ENCODE measurements at regions not wholly inside any gene's neighbourhood (a gene's known extent, or its start where the extent isn't known, plus 50 kb on each side); places are given as distances from the start of the nearest gene placed in this dataset.
"Not testable (repeated sequence)": the region's sequence is repeated elsewhere in the genome, so short reads cannot be mapped to it uniquely, and the experiment has no call there.

DNA sequence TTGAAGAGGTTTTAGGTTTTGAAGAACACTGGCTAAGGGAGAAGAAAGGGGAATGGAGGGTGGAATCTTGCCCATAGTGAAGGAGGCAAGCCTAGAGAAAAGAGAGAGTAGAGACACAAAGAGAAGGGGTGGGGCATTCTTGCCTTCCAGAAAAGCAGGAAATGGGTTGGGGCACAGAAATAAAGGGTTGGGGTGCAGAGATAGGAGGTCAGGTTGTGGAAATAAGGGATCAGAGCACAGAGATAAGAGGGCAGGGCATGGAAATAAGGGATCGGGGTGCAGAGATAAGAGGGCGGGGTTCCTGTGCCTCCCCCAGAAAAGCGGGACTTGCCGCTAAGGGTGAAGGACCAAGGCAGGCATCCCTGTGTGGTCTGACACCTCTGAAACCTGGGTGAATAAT lies 69.9 kb downstream of the ALG1L2 start:
- not testable (repeated sequence) for DNase-seq

DNA sequence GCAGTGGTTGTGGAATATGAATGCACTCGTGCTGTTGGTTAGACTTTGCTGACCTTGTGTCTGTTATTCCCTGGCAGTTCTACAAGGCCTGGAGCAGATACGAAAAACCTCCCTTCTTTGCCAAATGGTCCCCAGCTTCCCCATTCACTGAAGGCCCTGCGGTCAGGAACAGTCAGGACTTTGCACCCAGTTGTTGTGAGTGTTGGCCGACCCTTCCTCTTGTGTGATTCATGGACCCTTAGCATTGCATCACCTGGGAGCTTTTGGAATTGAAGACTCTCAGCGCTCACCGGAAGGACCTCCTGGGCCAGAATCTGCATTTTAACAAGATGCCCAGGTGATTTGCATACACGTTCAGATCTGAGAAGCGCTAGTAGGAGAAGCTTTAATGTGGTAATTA lies 71.6 kb downstream of the ALG1L2 start:
- not testable (repeated sequence) for DNase-seq

DNA sequence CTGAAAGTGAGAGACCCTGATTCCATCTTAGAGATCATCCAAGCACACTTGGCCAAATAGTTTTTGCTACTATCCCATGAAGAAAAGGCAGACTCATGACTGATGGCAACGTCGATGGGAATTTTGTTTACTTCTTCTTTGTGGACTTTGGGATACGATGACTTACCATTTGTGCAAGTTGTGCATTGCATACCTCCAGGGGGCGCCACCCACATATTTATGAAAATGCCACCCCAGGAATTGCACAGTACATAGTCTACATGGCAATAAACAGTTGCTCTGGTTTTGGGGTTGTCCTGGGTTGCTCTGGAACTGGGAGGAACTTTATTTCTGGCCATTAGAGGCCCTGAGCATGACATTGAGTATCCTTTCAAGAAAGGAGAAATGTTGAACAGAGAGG lies 73.8 kb downstream of the ALG1L2 start:
- DNase-seq: not testable (repeated sequence)

DNA sequence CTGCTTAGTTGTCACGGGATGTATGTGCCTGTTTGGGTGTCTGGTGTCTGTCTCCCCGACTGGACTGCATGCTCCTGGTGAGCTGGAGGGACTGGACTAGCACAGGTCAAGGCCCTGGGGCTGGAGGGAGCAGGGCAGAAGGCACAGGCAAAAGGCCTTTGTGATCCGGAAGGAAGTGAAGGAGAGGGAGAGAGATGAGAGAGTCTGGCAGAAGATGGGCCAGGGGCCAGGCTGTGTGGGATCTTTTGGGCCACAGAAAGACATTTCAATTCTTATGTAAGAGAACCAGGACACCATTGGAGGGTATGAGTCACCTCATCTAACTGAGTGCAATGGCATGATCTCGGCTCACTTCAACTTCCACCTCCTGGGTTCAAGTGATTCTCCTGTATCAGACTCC lies 85.2 kb downstream of the ALG1L2 start:
- not testable (repeated sequence) for DNase-seq

DNA sequence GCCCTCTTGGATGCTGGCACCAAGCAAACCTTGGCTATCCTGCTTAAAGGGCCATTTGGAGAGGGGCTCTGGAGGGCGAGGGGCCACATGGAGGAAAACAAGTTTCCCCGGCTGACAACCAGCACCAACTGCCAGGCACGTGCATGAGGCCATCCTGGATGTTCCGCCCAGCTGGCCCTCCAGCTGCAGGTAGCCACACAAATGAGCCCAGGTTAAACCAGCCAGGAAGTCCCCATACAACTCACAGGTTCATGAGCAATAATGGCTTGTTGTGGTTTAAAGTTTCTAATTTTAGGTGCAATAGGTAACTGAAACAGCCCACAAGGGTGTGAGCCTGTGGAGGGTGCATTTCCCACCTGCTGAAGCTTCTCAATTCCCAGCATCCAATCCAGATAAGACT lies 93.6 kb downstream of the ALG1L2 start:
- DNase-seq: not testable (repeated sequence)

DNA sequence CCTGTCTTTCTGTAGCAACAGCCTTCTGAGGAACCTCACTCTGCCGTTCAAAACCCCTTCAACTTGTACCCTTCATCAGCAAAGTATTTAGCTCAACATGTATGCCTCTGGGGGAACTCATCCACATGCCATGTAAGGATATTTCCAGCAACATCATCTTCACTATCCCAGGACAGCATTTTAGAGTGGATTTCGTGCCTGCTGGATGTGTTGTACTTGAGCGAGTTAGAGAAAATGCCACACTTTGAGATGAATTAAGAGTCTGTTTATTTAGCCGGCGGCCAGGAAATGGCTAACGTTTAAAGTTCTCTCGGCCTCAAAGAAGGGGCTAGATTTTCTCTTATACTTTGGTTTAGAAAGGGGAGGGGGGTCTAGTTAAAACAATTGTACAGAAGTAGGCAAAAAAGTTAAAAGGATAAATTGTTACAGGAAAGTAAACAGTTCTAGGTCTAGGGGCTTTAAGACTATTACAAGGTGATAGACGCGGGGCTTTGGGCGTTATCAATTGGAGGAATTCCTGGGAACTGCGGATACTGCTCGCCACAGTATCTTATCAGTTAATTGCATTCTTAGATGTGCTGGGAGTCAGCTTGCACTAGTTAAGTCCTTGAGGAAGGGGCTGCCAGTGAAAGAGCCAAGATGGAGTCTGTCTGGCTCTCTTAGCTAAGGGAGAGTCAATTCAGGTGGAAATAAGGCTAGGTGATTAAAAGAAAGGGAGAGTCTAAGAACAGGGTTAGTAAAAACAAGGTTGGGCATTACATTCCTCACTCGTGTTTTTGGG lies 95.0 kb downstream of the ALG1L2 start:
- DNase-seq: not testable (repeated sequence)

DNA sequence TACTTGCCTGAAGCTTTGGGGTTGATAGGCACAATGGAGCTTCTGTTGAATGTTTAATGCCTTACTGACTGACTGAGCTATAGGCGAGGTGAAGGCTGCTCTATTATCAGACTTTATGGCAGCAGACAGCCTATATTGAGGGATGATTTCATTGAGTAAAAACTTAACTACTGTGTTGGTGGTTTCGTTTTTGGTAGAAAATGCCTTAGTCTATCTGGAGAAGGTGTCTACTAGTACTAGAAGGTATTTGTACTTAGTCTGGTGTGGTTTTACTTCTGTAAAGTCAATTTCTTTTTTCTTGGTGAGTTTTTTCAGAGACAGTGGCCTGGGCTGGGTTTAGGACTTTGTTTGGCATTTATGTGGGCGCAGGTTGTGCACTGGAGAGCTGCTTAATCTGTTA lies 97.2 kb downstream of the ALG1L2 start:
- DNase-seq: not testable (repeated sequence)

DNA sequence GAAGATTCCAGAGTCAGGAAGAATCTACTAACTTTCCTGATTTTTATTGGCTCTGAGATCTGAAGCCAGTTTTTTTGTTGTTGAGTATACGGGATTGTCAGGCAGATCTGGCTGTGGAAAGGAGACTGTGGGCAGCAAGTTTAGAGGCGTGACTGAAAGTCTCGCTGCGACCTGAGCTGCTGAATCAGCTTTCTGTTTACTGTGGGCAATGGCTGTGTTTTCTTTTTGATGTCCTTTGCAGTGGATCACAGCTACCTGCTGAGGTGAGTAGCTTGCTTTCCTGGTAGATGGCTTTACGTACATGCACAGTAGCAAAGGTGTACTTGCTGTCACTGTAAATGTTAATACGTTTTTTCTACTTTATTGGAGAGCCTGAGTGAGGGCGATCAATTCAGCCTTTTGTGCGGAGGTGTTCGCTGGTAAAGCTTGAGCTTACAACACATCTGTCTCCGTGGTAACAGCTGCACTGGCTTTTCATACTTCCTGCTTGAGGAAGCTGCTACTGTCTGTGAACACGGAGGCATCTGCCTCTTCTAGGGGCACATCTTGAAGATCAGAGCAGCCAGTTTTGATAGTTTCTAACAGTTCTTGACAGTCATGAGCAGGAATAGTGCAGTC lies 97.8 kb downstream of the ALG1L2 start:
- peak; percentile 15 to 38 for DNase-seq

DNA sequence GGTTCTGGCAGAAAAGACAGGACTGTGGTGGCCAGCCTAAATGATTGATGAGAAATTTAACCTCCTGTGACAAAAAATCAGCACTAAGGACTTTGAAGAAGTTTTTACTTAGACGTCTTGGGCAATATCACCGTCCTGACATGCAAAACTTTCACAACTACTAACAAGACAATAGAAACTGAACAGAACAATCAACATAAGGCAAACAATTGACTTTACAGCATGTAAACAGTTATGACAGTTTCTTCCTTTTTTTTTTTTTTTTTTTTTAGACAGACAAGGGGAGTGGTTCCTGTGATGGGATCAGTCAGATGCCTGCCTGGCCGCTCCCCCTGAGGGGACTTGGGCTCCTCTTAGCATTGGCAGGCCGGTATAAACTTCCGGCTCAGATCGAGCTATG lies 100.8 kb downstream of the ALG1L2 start:
- DNase-seq: not testable (repeated sequence)

DNA sequence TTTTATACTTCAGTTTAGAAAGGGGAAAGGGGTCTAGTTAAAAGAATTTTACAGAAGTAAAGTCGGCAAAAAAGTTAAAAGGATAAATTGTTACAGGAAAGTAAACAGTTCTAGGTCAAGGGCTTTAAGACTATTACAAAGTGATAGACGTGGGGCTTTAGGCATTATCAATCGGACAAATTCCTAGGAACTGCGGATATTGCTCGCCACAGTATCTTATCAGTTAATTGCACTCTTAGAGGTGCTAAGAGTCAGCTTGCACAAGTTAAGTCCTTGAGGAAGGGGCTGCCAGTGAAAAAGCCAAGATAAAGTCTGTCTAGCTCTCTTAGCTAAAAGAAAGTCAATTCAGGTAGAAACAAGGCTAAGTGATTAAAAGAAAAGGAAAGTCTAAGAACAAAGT lies 102.1 kb downstream of the ALG1L2 start:
- not testable (repeated sequence) for DNase-seq

DNA sequence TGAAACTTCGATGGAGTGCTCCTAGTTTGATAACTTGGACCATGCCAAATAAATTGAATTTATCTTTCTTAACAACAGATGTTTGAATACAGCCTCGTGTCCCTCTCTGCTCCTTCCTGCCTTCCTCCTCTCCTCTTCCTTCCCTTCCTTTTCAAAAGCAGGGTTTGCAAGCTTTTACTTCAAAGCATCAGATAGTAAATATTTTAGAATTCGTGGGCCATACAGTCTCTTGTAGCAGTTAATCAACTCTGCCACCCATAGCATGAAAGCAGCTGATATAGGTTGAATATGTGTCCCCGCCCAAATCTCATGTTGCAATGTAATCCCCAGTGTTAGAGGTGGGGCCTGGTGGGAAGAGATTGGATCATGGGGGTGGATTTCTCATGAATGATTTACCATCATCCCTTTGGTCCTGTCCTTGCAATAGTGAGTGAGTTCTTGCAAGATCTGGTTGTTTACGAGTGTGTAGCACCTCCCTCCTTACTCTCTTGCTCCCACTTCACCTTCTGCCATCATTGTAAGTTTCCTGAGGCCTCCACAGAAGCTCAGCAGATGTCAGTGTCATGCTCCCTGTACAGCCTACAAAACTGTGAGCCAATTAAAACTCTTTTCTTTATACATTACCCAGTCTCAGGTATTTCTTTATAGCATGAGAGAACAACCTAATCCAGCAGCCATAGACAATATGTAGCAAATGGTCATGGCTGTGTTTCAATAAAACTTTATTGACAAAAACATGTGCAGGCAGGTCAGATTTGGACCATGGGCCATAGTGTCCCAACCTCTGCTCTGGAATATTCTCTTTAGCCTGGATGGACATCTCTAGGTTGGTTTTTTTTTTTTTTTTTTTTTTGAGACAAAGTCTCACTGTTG lies 102.8 kb downstream of the ALG1L2 start:
- DNase-seq: not testable (repeated sequence)

DNA sequence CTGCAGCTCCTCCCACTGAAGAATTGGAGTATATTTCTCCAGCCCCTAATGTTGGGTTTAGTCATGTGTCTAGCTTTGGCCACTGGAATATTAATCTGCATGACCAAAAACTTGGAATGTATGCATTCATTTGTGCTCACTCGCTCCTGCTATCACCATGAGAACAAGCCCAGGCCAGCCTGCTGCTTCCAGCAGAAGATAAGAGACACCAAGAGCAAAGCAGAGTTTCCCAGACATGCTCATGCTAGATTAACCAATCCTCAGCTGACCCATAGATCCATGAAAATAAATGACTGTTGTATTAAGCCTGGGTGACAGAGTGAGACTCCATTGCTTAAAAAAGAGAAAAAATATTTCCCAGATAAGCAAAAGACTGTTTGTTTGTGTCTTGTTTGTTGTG lies 119.6 kb downstream of the ALG1L2 start:
- not testable (repeated sequence) for DNase-seq

DNA sequence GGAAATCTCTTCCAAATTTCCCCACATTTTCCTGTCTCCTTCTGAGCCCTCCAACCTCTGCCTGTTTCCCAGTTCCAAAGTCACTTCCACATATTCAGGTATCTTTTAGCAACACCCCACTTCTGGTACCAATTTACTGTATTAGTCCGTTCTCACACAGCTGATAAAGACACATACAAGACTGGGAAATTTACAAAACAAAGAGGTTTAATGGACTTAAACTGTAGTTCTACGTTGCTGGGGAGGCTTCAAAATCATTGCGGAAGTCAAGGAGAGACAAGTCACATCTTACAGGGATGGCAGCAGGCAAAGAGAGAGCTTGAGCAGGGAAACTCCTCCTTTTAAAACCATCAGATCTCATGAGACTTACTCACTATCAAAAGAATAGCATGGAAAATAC lies 122.0 kb downstream of the ALG1L2 start:
- DNase-seq: not testable (repeated sequence)

DNA sequence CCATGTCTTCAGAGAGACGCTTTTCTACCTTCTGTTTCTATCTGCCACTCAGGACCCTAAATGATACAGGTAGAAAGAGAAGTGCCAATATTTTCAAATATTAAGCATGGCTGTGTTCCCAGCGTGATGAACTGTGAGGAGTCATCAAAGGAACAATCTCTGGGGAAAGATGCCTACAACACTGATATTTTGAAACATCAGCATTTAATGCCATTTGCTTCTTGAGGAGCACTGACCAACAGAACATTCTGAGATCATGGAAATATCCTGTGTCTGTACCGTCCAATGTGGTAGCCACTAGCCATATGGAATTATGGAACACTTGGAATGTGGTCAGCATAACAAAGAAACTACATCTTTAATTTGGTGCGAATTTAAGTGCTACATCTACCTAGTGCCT lies 117.9 kb upstream of the COL6A5 start:
- DNase-seq: no peak

DNA sequence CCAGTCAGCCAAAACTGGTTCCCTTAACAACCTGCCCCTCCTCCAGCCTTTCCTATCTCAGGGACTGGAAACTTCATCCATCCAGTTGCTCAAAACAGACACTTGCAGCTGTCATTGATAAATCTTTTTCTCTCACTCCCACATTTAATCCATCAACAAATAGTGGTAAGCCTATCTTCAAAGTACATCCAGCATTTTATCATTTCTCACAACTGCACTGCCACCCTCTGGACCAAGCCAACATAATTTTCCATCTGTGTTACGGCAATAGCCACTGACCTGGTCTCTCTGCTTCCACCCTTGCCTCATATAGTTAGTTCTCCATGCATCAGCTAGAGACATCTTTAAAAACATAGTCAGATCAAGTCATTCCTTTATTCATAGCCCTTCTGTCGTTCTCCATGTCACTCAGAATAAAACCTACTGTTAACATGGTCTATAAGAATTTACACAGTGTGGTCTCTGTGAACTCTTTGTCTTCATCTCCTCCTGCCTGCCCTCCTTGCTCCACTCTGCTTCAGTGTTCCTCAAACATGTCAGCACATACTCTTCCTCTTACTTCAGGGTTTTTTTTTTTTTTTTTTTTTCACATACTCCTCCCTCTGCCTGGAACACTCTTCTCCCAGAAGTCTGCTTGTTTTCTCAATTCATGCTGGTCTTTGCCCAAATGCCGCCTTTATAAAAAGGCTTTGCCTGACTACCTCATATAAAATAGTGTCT lies 102.5 kb upstream of the COL6A5 start:
- peak in 1 of 2 donors; percentile 27 for DNase-seq

DNA sequence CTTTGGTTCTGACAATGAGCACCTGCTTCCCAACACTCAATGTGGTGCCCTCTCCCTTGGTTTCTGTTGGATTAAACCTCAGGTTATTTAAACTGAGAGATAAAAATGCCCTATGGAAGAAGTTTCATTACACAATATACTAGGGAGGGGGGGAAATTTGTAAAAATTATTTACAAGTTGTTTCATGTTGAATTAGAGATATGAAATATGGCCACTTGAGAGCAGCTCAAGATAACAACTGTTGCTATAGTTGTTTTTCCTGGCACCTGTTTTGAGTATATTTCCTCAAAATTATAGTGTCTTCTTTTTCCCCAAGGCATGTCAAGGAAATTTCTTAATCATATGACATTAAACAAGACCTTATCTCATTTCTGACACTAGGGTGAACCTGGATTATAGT lies 101.7 kb upstream of the COL6A5 start:
- DNase-seq: no peak

DNA sequence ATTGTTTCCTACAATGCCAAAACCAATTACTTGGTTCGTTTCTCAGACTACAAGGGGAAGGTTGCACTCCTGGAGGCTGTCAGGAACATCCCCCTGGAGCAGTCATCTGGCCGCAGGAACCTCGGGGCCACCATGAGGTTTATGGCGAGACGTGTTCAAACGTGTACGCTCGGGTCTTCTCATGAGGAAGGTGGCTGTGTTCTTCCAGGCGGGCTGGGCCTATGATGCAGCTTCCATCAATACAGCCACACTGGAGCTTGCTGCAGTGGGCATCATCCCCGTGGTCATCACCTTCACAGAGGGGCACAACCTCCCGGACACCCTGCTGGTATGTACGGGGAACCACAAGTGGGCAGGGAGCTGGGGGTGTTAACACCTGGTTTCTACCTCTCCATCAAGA lies 94.5 kb upstream of the COL6A5 start:
- no peak for DNase-seq

DNA sequence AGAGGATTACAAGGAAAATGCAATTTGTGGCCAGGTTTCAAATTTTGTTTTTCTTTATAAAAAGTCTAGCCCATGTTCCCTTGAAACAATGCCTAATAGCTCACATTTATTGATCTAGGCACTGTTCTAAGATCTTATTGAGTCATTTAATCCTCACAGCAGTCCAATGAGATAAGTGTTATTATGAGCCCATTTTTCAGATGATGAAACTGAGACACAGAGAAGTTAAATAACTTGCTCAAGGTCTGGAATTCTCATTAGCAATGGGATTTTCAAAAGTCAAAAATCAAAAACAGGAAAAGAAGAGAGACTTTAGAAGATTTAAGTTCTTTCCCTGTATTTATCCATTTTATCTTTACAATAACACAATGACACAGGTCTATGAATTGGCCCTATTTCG lies 90.0 kb upstream of the COL6A5 start:
- DNase-seq: no peak

DNA sequence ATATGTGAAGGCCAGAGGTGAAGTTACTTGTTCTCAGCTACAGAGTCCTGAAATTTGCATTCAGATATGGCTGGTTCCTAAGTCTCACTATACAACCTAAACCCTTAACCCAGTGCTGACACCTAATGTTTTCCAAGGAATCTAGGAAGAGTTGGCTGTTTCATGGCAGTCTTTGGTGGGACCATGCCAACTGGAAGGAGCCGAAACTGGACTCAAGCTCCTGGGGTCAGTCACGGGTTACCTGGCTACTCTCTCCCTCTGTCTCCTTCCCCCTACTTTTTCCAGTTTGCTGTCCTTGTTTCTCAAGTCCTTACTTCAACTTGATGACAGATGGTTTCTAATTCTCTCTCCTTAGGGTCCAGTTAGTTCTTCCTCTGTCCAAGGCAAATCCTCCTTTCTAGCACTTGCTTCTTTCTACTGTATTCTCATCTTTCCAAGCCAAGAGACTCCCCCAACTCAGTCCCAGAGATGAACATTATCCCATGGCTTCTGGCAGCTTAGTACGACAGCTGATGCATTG lies 88.6 kb upstream of the COL6A5 start:
- DNase-seq: no peak

DNA sequence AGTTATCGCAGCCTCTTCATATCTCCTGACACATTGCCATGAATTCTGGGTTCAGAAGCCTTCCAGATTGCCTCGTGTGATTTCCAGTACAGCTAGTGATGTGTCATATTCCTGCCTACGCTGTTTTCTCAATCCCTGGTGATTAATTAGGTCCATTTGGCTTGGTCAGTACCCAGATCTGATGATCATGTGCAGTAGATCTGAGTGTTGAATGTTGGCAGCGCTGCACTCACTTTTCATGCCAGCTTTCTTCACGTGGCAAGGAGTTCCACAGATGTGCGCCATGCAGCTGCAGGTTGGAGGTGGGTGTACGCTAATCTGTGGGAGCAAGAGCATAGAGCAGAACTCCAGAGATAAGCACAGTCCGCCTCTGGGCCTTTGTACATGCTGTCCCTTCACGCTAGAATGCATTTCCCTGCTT lies 86.9 kb upstream of the COL6A5 start:
- DNase-seq: peak in 1 of 2 donors; percentile 4

DNA sequence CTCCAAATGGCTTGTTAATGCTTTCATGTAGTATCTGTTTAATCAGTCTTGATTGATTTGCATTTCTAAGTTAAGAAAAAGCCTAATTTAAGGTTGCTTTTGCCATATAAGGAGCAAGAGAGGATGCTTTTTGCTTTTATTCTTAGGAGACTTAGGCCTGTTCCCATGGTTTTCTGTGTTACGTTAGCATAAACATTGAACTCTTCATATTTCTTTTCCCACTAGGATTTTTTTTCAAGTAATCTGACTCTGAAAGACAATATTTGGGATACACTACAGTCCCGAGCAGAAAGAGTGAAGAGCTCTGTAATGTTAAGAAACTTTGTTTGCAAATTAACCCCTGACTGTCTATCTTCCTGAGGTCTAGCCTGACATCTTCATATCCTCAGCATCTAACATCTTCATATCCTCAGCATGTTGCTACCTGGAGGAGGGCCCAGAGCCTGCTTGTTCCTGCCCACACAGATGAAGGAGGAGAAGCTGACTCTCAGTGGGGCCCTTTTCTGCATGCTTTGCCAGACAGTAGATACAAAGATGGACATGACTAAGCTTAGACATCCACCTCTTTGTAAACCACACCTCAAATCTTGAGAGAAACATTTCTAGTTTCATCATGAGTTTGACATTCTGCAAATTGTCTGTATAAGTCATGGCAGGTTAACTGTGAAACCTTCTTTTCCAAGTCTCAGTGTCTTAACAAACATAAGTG lies 86.2 kb upstream of the COL6A5 start:
- DNase-seq: peak in 1 of 2 donors; percentile 20
